BE2C (cell line): ENCODE measurements at regions not wholly inside any gene's neighbourhood (a gene's known extent, or its start where the extent isn't known, plus 50 kb on each side); places are given as distances from the start of the nearest gene placed in this dataset.

Source experiments
- DNase-seq: peaks from one replicate; pipeline ENCODE4 v3.0.0-alpha.2; 2020
- H3K27me3 ChIP-seq: fragments of 250-450 bp; sonication (Bioruptor Pico); 2 replicates; pipeline ENCODE4 v1.5.1; 2020; ENCODE audit warnings: mild to moderate bottlenecking
- H3K36me3 ChIP-seq: fragments of 250-450 bp; sonication (Bioruptor Pico); 2 replicates; pipeline ENCODE4 v1.5.1; 2020; ENCODE audit warnings: mild to moderate bottlenecking
- H3K4me1 ChIP-seq: fragments of 250-450 bp; sonication (Bioruptor Pico); 2 replicates; pipeline ENCODE4 v1.5.1; 2020
- H3K4me3 ChIP-seq: 2 replicates; pipeline ENCODE4 v1.5.1; 2011; ENCODE audit warnings: low read depth, low read length
- H3K9me3 ChIP-seq: fragments of 250-450 bp; sonication (Bioruptor Pico); 2 replicates; pipeline ENCODE4 v1.5.1; 2020
- CTCF ChIP-seq: IDR thresholded peaks from 2 replicates; pipeline ENCODE4 v1.5.1; 2012; ENCODE audit warnings: mild to moderate bottlenecking, low read depth, low read length

- TF ChIP-seq CTCF, result no peak
- DNase-seq, result no peak
- H3K36me3 ChIP-seq, result no peaks in the 10 kb centered on the region
- no peaks in the 10 kb centered on the region for H3K9me3 ChIP-seq
- no peak overlapping the region for H3K4me3 ChIP-seq
- peaks cover 45% of the 10 kb centered on the region for H3K27me3 ChIP-seq
- H3K4me1 ChIP-seq, result no peaks in the 10 kb centered on the region
Measured at GRCh38 chr1:112165375-112165774, 175.9 kb upstream of the KCND3 start.

GRCh38 chr1:112169517-112169916 is 180.0 kb upstream of the KCND3 start:
- DNase-seq, result no peak
- no peak overlapping the region for H3K4me3 ChIP-seq
- no peaks in the 10 kb centered on the region for H3K9me3 ChIP-seq
- H3K36me3 ChIP-seq, result no peaks in the 10 kb centered on the region
- H3K4me1 ChIP-seq, result no peaks in the 10 kb centered on the region
- peaks cover 37% of the 10 kb centered on the region for H3K27me3 ChIP-seq
- TF ChIP-seq CTCF, result no peak

GRCh38 chr1:112172294-112172882 is 182.9 kb upstream of the KCND3 start:
- Histone ChIP-seq H3K27me3 (peaks cover 12% of the 10 kb centered on the region), H3K36me3 (no peaks in the 10 kb centered on the region), H3K4me3 (no peak overlapping the region), H3K4me1 (no peaks in the 10 kb centered on the region), H3K9me3 (no peaks in the 10 kb centered on the region)
- no peak for DNase-seq
- no peak for TF ChIP-seq CTCF

- no peaks in the 10 kb centered on the region for H3K4me1 ChIP-seq
- H3K4me3 ChIP-seq, result no peak overlapping the region
- no peak for DNase-seq
- H3K36me3 ChIP-seq, result no peaks in the 10 kb centered on the region
- TF ChIP-seq CTCF, result no peak
- H3K27me3 ChIP-seq, result no peaks in the 10 kb centered on the region; the same call in 1 of the 2 replicates
- H3K9me3 ChIP-seq, result no peaks in the 10 kb centered on the region
Measured at GRCh38 chr1:112177314-112177713, 187.8 kb upstream of the KCND3 start.

GRCh38 chr1:112188611-112189010 is 199.1 kb upstream of the KCND3 start:
- Histone ChIP-seq H3K4me3 (no peak overlapping the region), H3K4me1 (no peaks in the 10 kb centered on the region), H3K9me3 (no peaks in the 10 kb centered on the region), H3K36me3 (no peaks in the 10 kb centered on the region), H3K27me3 (0 out of 2 replicates have a peak, but pooled peaks cover 5% of the 10 kb centered on the region)
- no peak for DNase-seq
- no peak for TF ChIP-seq CTCF

- no peaks in the 10 kb centered on the region for H3K36me3 ChIP-seq
Measured at GRCh38 chr1:112196008-112196588, 199.9 kb upstream of the CTTNBP2NL start.

More at GRCh38 chr1:112196008-112196588, 199.9 kb upstream of the CTTNBP2NL start:
- DNase-seq, result no peak
- Histone ChIP-seq H3K4me3 (no peak overlapping the region), H3K27me3 (peaks cover 2% of the 10 kb centered on the region; the same call in 1 of the 2 replicates), H3K9me3 (no peaks in the 10 kb centered on the region), H3K4me1 (no peaks in the 10 kb centered on the region)
- TF ChIP-seq CTCF, result no peak
